Gastrocnemius medialis (tissue), 4 donors: ENCODE measurements at regions not wholly inside any gene's neighbourhood (a gene's known extent, or its start where the extent isn't known, plus 50 kb on each side); places are given as distances from the start of the nearest gene placed in this dataset.

Experiments used
- ATAC-seq, 2 donors: fragments of 150-250 bp; one replicate each; pipeline ENCODE4 v1.9.1; 2016
- DNase-seq, 2 donors: peaks; one replicate each; pipeline ENCODE4 v3.0.0-alpha.2; 2019
- H3K27ac ChIP-seq, 4 donors: fragments of 200-600 bp; sonication (generic); 1 replicate in 1 of 4; 2 replicates in 3 of 4; pipeline ENCODE4 v1.5.1; 2016 to 2018; ENCODE audit warnings: mild to moderate bottlenecking in 2 of 4, moderate library complexity in 1 of 4
- H3K27me3 ChIP-seq, 3 donors: fragments of 200-600 bp; sonication (generic) in 2 of 3; 1 replicate in 1 of 3; 2 replicates in 2 of 3; pipeline versions ENCODE4 v1.5.1 to v1.6.0; 2016 to 2019; ENCODE audit warnings: mild to moderate bottlenecking in 1 of 3, moderate library complexity in 1 of 3
- H3K36me3 ChIP-seq, 2 donors: fragments of 200-600 bp; sonication (generic) in 1 of 2; one replicate each; pipeline ENCODE4 v1.5.1; 2017 to 2018
- H3K4me1 ChIP-seq, 2 donors: fragments of 200-600 bp; sonication (generic) in 1 of 2; one replicate each; pipeline ENCODE4 v1.5.1; 2016 to 2017; ENCODE audit warnings: mild to moderate bottlenecking in 2 of 2
- H3K4me3 ChIP-seq, 4 donors: fragments of 200-600 bp; sonication (generic) in 3 of 4; 1 replicate in 1 of 4; 2 replicates in 3 of 4; pipeline ENCODE4 v1.5.1; 2016 to 2019; ENCODE audit warnings: mild to moderate bottlenecking in 2 of 4
- H3K9me3 ChIP-seq, 3 donors: fragments of 200-600 bp; sonication (generic) in 2 of 3; 1 replicate in 1 of 3; 2 replicates in 2 of 3; pipeline ENCODE4 v1.5.1; 2016 to 2019
- POLR2A ChIP-seq, 2 donors: fragments of 450-650 bp; IDR thresholded peaks; one replicate each; pipeline ENCODE4 v1.6.1; 2017; ENCODE audit warnings: antibody characterized with exemption in 2 of 2, mild to moderate bottlenecking in 2 of 2, moderate library complexity in 2 of 2
- in situ Hi-C, 4 donors: fragments of 200-750 bp; cut with MboI; loops; one replicate each; pipeline versions ENCODE4 v1.15.0 to v1.8.0; 2017; ENCODE audit warnings: low sequenced_read_pairs in 4 of 4
- intact Hi-C: fragments of 100-400 bp; cut with DNase I; formaldehyde crosslinking; loops from one replicate; pipeline ENCODE4 v1.15.1; 2023; ENCODE audit warnings: low total_unique reads
- TF ChIP-seq, protein P1 (sequence below), 5 experiments: fragments of 450-650 bp in 3 of 5; fragments of 200-600 bp in 2 of 5; sonication (generic) in 2 of 5; IDR thresholded peaks in 4 of 5; conservative IDR thresholded peaks in 1 of 5; 1 replicate in 4 of 5; 2 replicates in 1 of 5; pipeline ENCODE4 v1.5.1; 2016 to 2019; ENCODE audit warnings: antibody characterized with exemption in 5 of 5, mild to moderate bottlenecking in 3 of 5, moderate library complexity in 3 of 5

DNA sequence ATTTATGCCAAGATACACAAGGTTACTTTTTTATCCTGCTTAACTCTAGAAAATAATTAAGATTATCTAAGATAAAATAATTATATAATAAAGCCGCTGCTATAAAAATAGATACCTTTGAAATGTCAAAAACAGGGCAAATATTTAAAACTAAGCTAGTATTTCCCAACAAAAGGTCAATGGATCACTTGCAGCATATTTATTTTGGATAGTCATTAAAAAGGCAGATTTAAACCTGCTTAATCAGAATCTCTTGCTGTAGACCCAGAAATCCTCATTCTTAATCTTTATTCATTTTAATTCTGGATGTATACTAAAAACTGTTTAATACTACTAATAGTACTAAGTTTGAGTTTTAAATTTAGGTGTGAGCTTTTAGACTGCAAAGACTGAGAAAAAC, 139.0 kb upstream of the CWC22 start:
- H3K9me3 ChIP-seq = no peaks in the 10 kb centered on the region
- no peaks in the 10 kb centered on the region for H3K36me3 ChIP-seq
- H3K4me1 ChIP-seq = no peaks in the 10 kb centered on the region
- no peak overlapping the region for H3K4me3 ChIP-seq
- in situ Hi-C loops = loop anchor here in 1 of 4 donors (25.0 kb wide), 1 partner anchor 916 kb away; no protein-coding TSS in a partner anchor
- no peak overlapping the region for H3K27ac ChIP-seq
- ATAC-seq = no peak
- H3K27me3 ChIP-seq = no peaks in the 10 kb centered on the region
- no peak for DNase-seq
- no peak for TF ChIP-seq POLR2A (IDR thresholded peaks at IDR 0.05)
- TF ChIP-seq, protein P1, sequence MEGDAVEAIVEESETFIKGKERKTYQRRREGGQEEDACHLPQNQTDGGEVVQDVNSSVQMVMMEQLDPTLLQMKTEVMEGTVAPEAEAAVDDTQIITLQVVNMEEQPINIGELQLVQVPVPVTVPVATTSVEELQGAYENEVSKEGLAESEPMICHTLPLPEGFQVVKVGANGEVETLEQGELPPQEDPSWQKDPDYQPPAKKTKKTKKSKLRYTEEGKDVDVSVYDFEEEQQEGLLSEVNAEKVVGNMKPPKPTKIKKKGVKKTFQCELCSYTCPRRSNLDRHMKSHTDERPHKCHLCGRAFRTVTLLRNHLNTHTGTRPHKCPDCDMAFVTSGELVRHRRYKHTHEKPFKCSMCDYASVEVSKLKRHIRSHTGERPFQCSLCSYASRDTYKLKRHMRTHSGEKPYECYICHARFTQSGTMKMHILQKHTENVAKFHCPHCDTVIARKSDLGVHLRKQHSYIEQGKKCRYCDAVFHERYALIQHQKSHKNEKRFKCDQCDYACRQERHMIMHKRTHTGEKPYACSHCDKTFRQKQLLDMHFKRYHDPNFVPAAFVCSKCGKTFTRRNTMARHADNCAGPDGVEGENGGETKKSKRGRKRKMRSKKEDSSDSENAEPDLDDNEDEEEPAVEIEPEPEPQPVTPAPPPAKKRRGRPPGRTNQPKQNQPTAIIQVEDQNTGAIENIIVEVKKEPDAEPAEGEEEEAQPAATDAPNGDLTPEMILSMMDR (IDR thresholded peaks at IDR 0.05 in 4 of 5, conservative IDR thresholded peaks at IDR 0.05 in 1 of 5) = no peak
- intact Hi-C loops = no loop called here

DNA sequence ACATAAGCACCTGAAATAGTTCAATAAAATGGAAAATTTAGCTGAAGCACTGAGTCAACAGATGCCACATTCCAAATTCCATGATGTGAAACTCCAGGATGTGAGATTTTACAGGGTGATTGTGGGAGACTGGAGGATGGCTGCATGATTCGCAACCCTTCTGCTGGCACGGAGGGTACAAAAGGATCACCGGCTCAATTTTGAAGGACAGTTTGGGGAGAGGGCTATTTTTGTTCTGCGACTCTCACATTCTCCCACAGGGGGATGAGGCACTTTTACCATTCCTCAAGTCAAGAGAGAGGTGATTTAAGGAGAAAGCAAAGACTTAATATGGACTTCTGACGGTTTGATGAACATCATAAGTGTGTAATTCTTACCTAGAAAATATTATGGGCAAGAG, 138.1 kb upstream of the CWC22 start:
- DNase-seq (no peak), ATAC-seq (no peak)
- intact Hi-C loops (no loop called here), in situ Hi-C loops (loop anchor here in 1 of 4 donors (25.0 kb wide), 1 partner anchor 917 kb away; no protein-coding TSS in a partner anchor)
- Histone ChIP-seq H3K27ac (no peak overlapping the region), H3K9me3 (no peaks in the 10 kb centered on the region), H3K4me3 (no peak overlapping the region), H3K4me1 (no peaks in the 10 kb centered on the region), H3K27me3 (no peaks in the 10 kb centered on the region), H3K36me3 (no peaks in the 10 kb centered on the region)
- no peak for TF ChIP-seq POLR2A (IDR thresholded peaks at IDR 0.05)
- TF ChIP-seq, protein P1 (IDR thresholded peaks at IDR 0.05 in 4 of 5, conservative IDR thresholded peaks at IDR 0.05 in 1 of 5) = no peak

DNA sequence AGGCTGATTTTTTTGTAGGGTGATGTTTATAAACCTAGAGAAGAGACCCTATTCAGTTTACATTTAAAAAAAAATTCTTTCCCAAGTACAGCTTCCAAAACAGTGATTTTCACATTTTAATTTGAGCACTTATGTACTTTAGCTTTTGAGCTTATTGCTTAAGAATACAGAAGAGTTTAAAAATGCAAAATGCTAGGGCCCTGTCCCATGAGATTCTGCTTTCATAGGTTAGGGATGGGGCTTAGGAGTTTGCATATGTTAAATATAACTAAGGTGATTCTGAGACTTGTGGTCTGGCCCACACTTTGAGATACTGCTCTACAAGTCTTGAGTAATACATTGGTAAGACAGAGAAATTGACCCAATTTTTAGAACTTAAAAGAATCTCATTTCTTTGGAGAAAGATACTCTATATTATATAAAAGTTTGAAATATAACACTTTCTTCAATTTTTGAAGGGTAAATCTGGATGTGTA, 137.3 kb upstream of the CWC22 start:
- no peaks in the 10 kb centered on the region for H3K27me3 ChIP-seq
- no peaks in the 10 kb centered on the region for H3K9me3 ChIP-seq
- H3K36me3 ChIP-seq = no peaks in the 10 kb centered on the region
- DNase-seq (no peak), ATAC-seq (no peak)
- H3K27ac ChIP-seq = no peak overlapping the region
- in situ Hi-C loops (loop anchor here in 1 of 4 donors (25.0 kb wide), 1 partner anchor 918 kb away; no protein-coding TSS in a partner anchor), intact Hi-C loops (no loop called here)
- TF ChIP-seq, protein P1 (IDR thresholded peaks at IDR 0.05 in 4 of 5, conservative IDR thresholded peaks at IDR 0.05 in 1 of 5) = no peak
- TF ChIP-seq POLR2A (IDR thresholded peaks at IDR 0.05) = no peak
- no peak overlapping the region for H3K4me3 ChIP-seq
- no peaks in the 10 kb centered on the region for H3K4me1 ChIP-seq

DNA sequence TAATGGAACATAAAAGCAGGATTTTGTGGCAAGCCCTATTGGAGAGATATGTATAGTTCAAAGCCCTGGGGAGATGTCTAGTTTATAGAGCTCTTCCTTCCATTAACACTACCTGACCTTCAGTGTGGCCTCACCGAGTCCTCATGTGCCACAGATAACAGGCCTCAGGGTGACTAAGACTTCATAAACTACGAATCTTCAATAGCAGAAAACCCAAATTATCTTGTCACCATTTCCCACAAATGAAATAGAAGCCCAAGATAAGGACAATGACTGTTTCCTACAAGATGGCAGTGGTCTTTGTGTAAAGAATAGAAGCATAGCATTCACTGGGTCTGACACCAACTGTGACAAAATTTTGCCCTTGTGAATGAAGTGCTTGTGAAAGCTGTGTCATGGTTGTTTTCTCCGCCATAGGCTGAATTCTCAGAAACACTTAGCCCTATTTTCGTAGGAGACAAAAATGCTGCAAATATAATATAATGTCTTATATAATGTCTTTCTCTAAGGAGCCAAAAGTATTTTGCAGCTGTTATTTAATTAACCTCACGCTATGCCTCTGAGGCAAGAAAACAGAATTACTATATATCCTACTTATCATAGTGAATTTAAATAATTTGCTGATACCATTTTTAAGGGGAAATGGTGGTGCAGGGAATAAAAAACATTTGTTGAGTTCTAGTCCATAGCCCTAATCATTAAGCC, 136.7 kb upstream of the CWC22 start:
- ATAC-seq = no peak
- in situ Hi-C loops = loop anchor here in 1 of 4 donors (25.0 kb wide), 1 partner anchor 919 kb away; no protein-coding TSS in a partner anchor
- Histone ChIP-seq H3K4me1 (no peaks in the 10 kb centered on the region), H3K27me3 (no peaks in the 10 kb centered on the region), H3K4me3 (no peak overlapping the region), H3K9me3 (no peaks in the 10 kb centered on the region), H3K36me3 (no peaks in the 10 kb centered on the region), H3K27ac (no peak overlapping the region)
- no peak for DNase-seq
- intact Hi-C loops = no loop called here
- TF ChIP-seq, protein P1 (IDR thresholded peaks at IDR 0.05 in 4 of 5, conservative IDR thresholded peaks at IDR 0.05 in 1 of 5) = no peak
- TF ChIP-seq POLR2A (IDR thresholded peaks at IDR 0.05) = no peak
